ENCODE measurements at regions not wholly inside any gene's neighbourhood (a gene's known extent, or its start where the extent isn't known, plus 50 kb on each side); places are given as distances from the start of the nearest gene placed in this dataset.

- DNase-seq (ENCODE audit: low spot score, unreplicated experiment) = no peak
- no peak overlapping the region for H3K27ac Mint-ChIP-seq
- no peaks in the 10 kb centered on the region for H3K27me3 Mint-ChIP-seq
- no peak overlapping the region for H3K4me3 Mint-ChIP-seq (ENCODE audit: low read depth)
- H3K9me3 Mint-ChIP-seq (ENCODE audit: low read depth) = peaks cover 2% of the 10 kb centered on the region
- H3K36me3 Mint-ChIP-seq (ENCODE audit: insufficient read depth) = no peaks in the 10 kb centered on the region
- H3K4me1 Mint-ChIP-seq (ENCODE audit: low read depth) = no peaks in the 10 kb centered on the region
- TF ChIP-seq CTCF (IDR thresholded peaks at IDR 0.05; ENCODE audit: unreplicated experiment) = no peak
These were observed 1846.5 kb downstream of the OLFM4 start for GRCh38 chr13:54875111-54875510.

- no peaks in the 10 kb centered on the region for H3K4me1 Mint-ChIP-seq (ENCODE audit: low read depth)
- H3K27ac Mint-ChIP-seq = no peak overlapping the region
- no peak overlapping the region for H3K4me3 Mint-ChIP-seq (ENCODE audit: low read depth)
- H3K27me3 Mint-ChIP-seq = no peaks in the 10 kb centered on the region
- DNase-seq (ENCODE audit: low spot score, unreplicated experiment) = no peak
- peaks cover 10% of the 10 kb centered on the region for H3K9me3 Mint-ChIP-seq (ENCODE audit: low read depth)
- TF ChIP-seq CTCF (IDR thresholded peaks at IDR 0.05; ENCODE audit: unreplicated experiment) = no peak
- no peaks in the 10 kb centered on the region for H3K36me3 Mint-ChIP-seq (ENCODE audit: insufficient read depth)
These were observed 1850.4 kb downstream of the OLFM4 start for GRCh38 chr13:54879036-54879435.

- Mint-ChIP-seq H3K36me3 (ENCODE audit: insufficient read depth) (no peaks in the 10 kb centered on the region), H3K4me3 (ENCODE audit: low read depth) (no peak overlapping the region), H3K9me3 (ENCODE audit: low read depth) (peaks cover 13% of the 10 kb centered on the region), H3K27ac (no peak overlapping the region), H3K27me3 (no peaks in the 10 kb centered on the region), H3K4me1 (ENCODE audit: low read depth) (no peaks in the 10 kb centered on the region)
- TF ChIP-seq CTCF (IDR thresholded peaks at IDR 0.05; ENCODE audit: unreplicated experiment) = no peak
- DNase-seq (ENCODE audit: low spot score, unreplicated experiment) = no peak
These were observed 1856.1 kb downstream of the OLFM4 start for GRCh38 chr13:54884682-54885081.

- DNase-seq (ENCODE audit: low spot score, unreplicated experiment) = no peak
- H3K9me3 Mint-ChIP-seq (ENCODE audit: low read depth) = no peaks in the 10 kb centered on the region
- no peaks in the 10 kb centered on the region for H3K36me3 Mint-ChIP-seq (ENCODE audit: insufficient read depth)
- no peaks in the 10 kb centered on the region for H3K27me3 Mint-ChIP-seq
- no peak overlapping the region for H3K4me3 Mint-ChIP-seq (ENCODE audit: low read depth)
- TF ChIP-seq CTCF (IDR thresholded peaks at IDR 0.05; ENCODE audit: unreplicated experiment) = no peak
- H3K27ac Mint-ChIP-seq = no peak overlapping the region
- no peaks in the 10 kb centered on the region for H3K4me1 Mint-ChIP-seq (ENCODE audit: low read depth)
These were observed 1862.4 kb downstream of the OLFM4 start for GRCh38 chr13:54890976-54891375.

GRCh38 chr13:54901316-54901715 is 1872.7 kb downstream of the OLFM4 start:
- Mint-ChIP-seq H3K9me3 (ENCODE audit: low read depth) (no peaks in the 10 kb centered on the region), H3K27ac (no peak overlapping the region), H3K4me3 (ENCODE audit: low read depth) (no peak overlapping the region), H3K27me3 (no peaks in the 10 kb centered on the region), H3K36me3 (ENCODE audit: insufficient read depth) (no peaks in the 10 kb centered on the region), H3K4me1 (ENCODE audit: low read depth) (no peaks in the 10 kb centered on the region)
- DNase-seq (ENCODE audit: low spot score, unreplicated experiment) = no peak
- TF ChIP-seq CTCF (IDR thresholded peaks at IDR 0.05; ENCODE audit: unreplicated experiment) = no peak
